A549 (cell line): ENCODE measurements at regions not wholly inside any gene's neighbourhood (a gene's known extent, or its start where the extent isn't known, plus 50 kb on each side); places are given as distances from the start of the nearest gene placed in this dataset.

Experiments used
- ATAC-seq, 2 experiments: fragments of 200-7000 bp in 1 of 2; fragments of >200 bp in 1 of 2; cut with Nextera tagmentation in 1 of 2; cut with Tn5 transposase in 1 of 2; 3 replicates each; pipeline versions ENCODE4 v1.8.0 to v1.9.1; 2018 to 2020; ENCODE audit warnings: mild to moderate bottlenecking in 1 of 2, moderate library complexity in 1 of 2
- CTCF ChIA-PET: fragments of 300-600 bp; sonication (Branson Sonifier 250); formaldehyde crosslinking; extraction: SDS; loops from one replicate; lab custom pipeline; 2021; ENCODE audit warnings: antibody characterized with exemption, inconsistent platforms; lab: Yijun Ruan, JAX
- POLR2A ChIA-PET: fragments of 350-600 bp; formaldehyde crosslinking; extraction: SDS; loops from one replicate; lab custom pipeline; 2021; ENCODE audit warnings: antibody characterized with exemption, inconsistent platforms; lab: Yijun Ruan, JAX
- DNase-seq, 2 experiments: peaks; one replicate each; pipeline versions ENCODE4 v3.0.0 to v3.0.0-alpha.2; 2011 to 2016; ENCODE audit warnings: low read depth in 1 of 2, low spot score in 1 of 2
- FAIRE-seq: peaks from 2 replicates; lab custom pipeline; 2011; peaks lifted over from hg19 to GRCh38; lab: Jason Lieb, UNC
- H3K27ac ChIP-seq, 2 experiments: fragments of >200 bp; sonication (Bioruptor Twin); formaldehyde crosslinking; 3 replicates each; pipeline ENCODE4 v1.5.1; 2016 to 2017
- H3K4me1 ChIP-seq: fragments of >200 bp; sonication (Bioruptor Twin); formaldehyde crosslinking; 3 replicates; pipeline ENCODE4 v1.6.1; 2016
- H3K4me2 ChIP-seq: fragments of >200 bp; sonication (Bioruptor Twin); formaldehyde crosslinking; 3 replicates; pipeline ENCODE4 v1.6.1; 2016
- H3K4me3 ChIP-seq: fragments of >200 bp; sonication (Bioruptor Twin); formaldehyde crosslinking; 3 replicates; pipeline ENCODE4 v1.5.1; 2016
- H3K9me3 ChIP-seq: fragments of >200 bp; sonication (Bioruptor Twin); formaldehyde crosslinking; 3 replicates; pipeline ENCODE4 v1.6.1; 2016
- BHLHE40 ChIP-seq: IDR thresholded peaks from 2 replicates; pipeline ENCODE4 v1.6.1; 2012; ENCODE audit warnings: low read depth, low read length, inconsistent platforms
- CTCF ChIP-seq: fragments of >200 bp; sonication (Bioruptor Twin); formaldehyde crosslinking; IDR thresholded peaks from 3 replicates; pipeline ENCODE4 v1.5.1; 2016
- E2F6 ChIP-seq: IDR thresholded peaks from 2 replicates; pipeline ENCODE4 v1.6.1; 2012; ENCODE audit warnings: low read depth, borderline replicate concordance
- EHF ChIP-seq: fragments of 250-450 bp; sonication (Bioruptor Pico); IDR thresholded peaks from 2 replicates; pipeline ENCODE4 v1.5.0; 2020; ENCODE audit warnings: mild to moderate bottlenecking
- ELK1 ChIP-seq: fragments of 150-350 bp; IDR thresholded peaks from 2 replicates; pipeline ENCODE4 v1.6.1; 2014; ENCODE audit warnings: low read depth, mild to moderate bottlenecking, low read length
- ESRRA ChIP-seq: fragments of 150-350 bp; IDR thresholded peaks from 2 replicates; pipeline ENCODE4 v1.6.1; 2014; ENCODE audit warnings: mild to moderate bottlenecking, low read length, borderline replicate concordance
- FOSB ChIP-seq: fragments of 250-450 bp; sonication (Bioruptor Pico); IDR thresholded peaks from 2 replicates; pipeline ENCODE4 v1.5.0; 2020; ENCODE audit warnings: mild to moderate bottlenecking, moderate library complexity
- GATA3 ChIP-seq: IDR thresholded peaks from 2 replicates; pipeline ENCODE4 v1.6.1; 2012; ENCODE audit warnings: borderline replicate concordance
- HEYL ChIP-seq: fragments of 250-450 bp; sonication (Bioruptor Pico); IDR thresholded peaks from 2 replicates; pipeline ENCODE4 v1.8.0; 2021; ENCODE audit warnings: mild to moderate bottlenecking, moderate library complexity
- HMGXB4 ChIP-seq: fragments of 250-450 bp; sonication (Bioruptor Pico); IDR thresholded peaks from 2 replicates; pipeline ENCODE4 v1.5.0; 2021; ENCODE audit warnings: mild to moderate bottlenecking, moderate library complexity, borderline replicate concordance
- HOXA7 ChIP-seq: fragments of 250-450 bp; sonication (Bioruptor Pico); IDR thresholded peaks from 2 replicates; pipeline ENCODE4 v1.5.0; 2020; ENCODE audit warnings: mild to moderate bottlenecking, moderate library complexity
- JUNB ChIP-seq: fragments of >200 bp; sonication (Bioruptor Twin); formaldehyde crosslinking; IDR thresholded peaks from 2 replicates; pipeline ENCODE4 v1.6.1; 2016
- KDM1A ChIP-seq: fragments of 200-600 bp; sonication (generic); IDR thresholded peaks from 2 replicates; pipeline ENCODE4 v1.6.1; 2016; ENCODE audit warnings: low read depth, mild to moderate bottlenecking
- KDM5A ChIP-seq: fragments of 200-600 bp; sonication (generic); IDR thresholded peaks from 2 replicates; pipeline ENCODE4 v1.6.1; 2016; ENCODE audit warnings: antibody characterized with exemption, mild to moderate bottlenecking
- POLR2AphosphoS2 ChIP-seq: conservative IDR thresholded peaks from 2 replicates; pipeline ENCODE4 v1.6.1; 2012; ENCODE audit warnings: low read length, improper control_type of control experiment, inconsistent platforms
- RAD21 ChIP-seq, 2 experiments: fragments of >200 bp in 1 of 2; sonication (Bioruptor Twin) in 1 of 2; formaldehyde crosslinking in 1 of 2; IDR thresholded peaks in 1 of 2; conservative IDR thresholded peaks in 1 of 2; 2 replicates in 1 of 2; 3 replicates in 1 of 2; pipeline ENCODE4 v1.6.1; 2012 to 2018; ENCODE audit warnings: inconsistent platforms in 1 of 2
- RFX5 ChIP-seq: fragments of 450-650 bp; IDR thresholded peaks from 2 replicates; pipeline ENCODE4 v1.7.1; 2014; ENCODE audit warnings: antibody characterized with exemption, mild to moderate bottlenecking, moderate library complexity
- SREBF2 ChIP-seq: fragments of 450-650 bp; IDR thresholded peaks from 2 replicates; pipeline ENCODE4 v1.6.1; 2014; ENCODE audit warnings: mild to moderate bottlenecking, moderate library complexity
- TP53 ChIP-seq: fragments of 250-450 bp; sonication (Bioruptor Pico); IDR thresholded peaks from 2 replicates; pipeline ENCODE4 v1.5.0; 2021; ENCODE audit warnings: mild to moderate bottlenecking, moderate library complexity
- ZFP36 ChIP-seq: fragments of 450-650 bp; IDR thresholded peaks from 2 replicates; pipeline ENCODE4 v1.6.1; 2014; ENCODE audit warnings: borderline replicate concordance; ENCODE audit not compliant: partially characterized antibody
- ZNF302 ChIP-seq: fragments of 250-450 bp; sonication (Bioruptor Pico); IDR thresholded peaks from 2 replicates; pipeline ENCODE4 v1.9.0; 2021; ENCODE audit warnings: inconsistent platforms, mild to moderate bottlenecking, moderate library complexity
- WGBS: methylation state at CpG from one replicate; pipeline ENCODE4 v1.1.6; 2017; ENCODE audit errors: missing lambda C conversion rate; 5-methylcytosine and 5-hydroxymethylcytosine counted together

GRCh38 chr2:217116610-217117009 lies 256.7 kb upstream of the TNP1 start:
- Histone ChIP-seq H3K9me3 (no peaks in the 10 kb centered on the region), H3K4me1 (no peaks in the 10 kb centered on the region), H3K4me2 (no peak overlapping the region), H3K4me3 (no peak overlapping the region), H3K27ac (no peak overlapping the region)
- 57% methylated on average over 1 of the region's 1 CpG for WGBS
- TF ChIP-seq RFX5 (no peak), BHLHE40 (no peak), RAD21 (conservative IDR thresholded peaks at IDR 0.05 in 1 of 2, IDR thresholded peaks at IDR 0.05 in 1 of 2) (no peak), GATA3 (no peak), JUNB (no peak), ESRRA (no peak), POLR2AphosphoS2 (no peak), ELK1 (no peak), KDM5A (no peak), HEYL (CRISPR knock-in tag) (no peak), FOSB (no peak), SREBF2 (no peak), ZFP36 (no peak), HOXA7 (CRISPR knock-in tag) (no peak)
- DNase-seq: no peak
- POLR2A ChIA-PET: no interaction called here
- no peak for ATAC-seq
- CTCF ChIA-PET: no interaction called here
- FAIRE-seq: no peak

- no peak overlapping the region for H3K27ac ChIP-seq
- DNase-seq (no peak), FAIRE-seq (no peak), ATAC-seq (no peak)
- no peak overlapping the region for H3K4me3 ChIP-seq
- no peaks in the 10 kb centered on the region for H3K4me1 ChIP-seq
- CTCF ChIA-PET: no interaction called here
- TF ChIP-seq POLR2AphosphoS2 (no peak), EHF (CRISPR knock-in tag) (no peak), RFX5 (no peak), TP53 (CRISPR knock-in tag) (no peak), KDM1A (no peak), CTCF (no peak), ELK1 (no peak), HMGXB4 (CRISPR knock-in tag) (no peak)
- POLR2A ChIA-PET: no interaction called here
- H3K4me2 ChIP-seq: no peak overlapping the region
- 67% methylated on average over 6 of the region's 6 CpGs for WGBS
- H3K9me3 ChIP-seq: no peaks in the 10 kb centered on the region
Measured at GRCh38 chr2:217114117-217114516, 254.3 kb upstream of the TNP1 start.

- FAIRE-seq (no peak), DNase-seq (no peak), ATAC-seq (no peak)
- no peak for TF ChIP-seq ZNF302 (CRISPR knock-in tag)
- no peak for TF ChIP-seq E2F6
- TF ChIP-seq HMGXB4 (CRISPR knock-in tag): no peak
- 94% methylated on average over 4 of the region's 4 CpGs for WGBS
- ChIA-PET POLR2A (no interaction called here), CTCF (no interaction called here)
- no peak overlapping the region for H3K4me3 ChIP-seq
- H3K4me1 ChIP-seq: no peaks in the 10 kb centered on the region
- no peaks in the 10 kb centered on the region for H3K9me3 ChIP-seq
- no peak overlapping the region for H3K27ac ChIP-seq
- no peak overlapping the region for H3K4me2 ChIP-seq
Measured at GRCh38 chr2:217113491-217113890, 253.6 kb upstream of the TNP1 start.
